Heart right ventricle (tissue), 16 donors: ENCODE measurements at regions not wholly inside any gene's neighbourhood (a gene's known extent, or its start where the extent isn't known, plus 50 kb on each side); places are given as distances from the start of the nearest gene placed in this dataset.

ENCODE experiments used
- ATAC-seq, 8 donors: fragments of 200-7000 bp; cut with Tn5 transposase; one replicate each; pipeline ENCODE4 v1.9.1; 2020; ENCODE audit warnings: mild to moderate bottlenecking in 8 of 8, moderate library complexity in 8 of 8, moderate number of reproducible peaks in 1 of 8
- DNase-seq, 2 donors: peaks; one replicate each; pipeline ENCODE4 v3.0.0-alpha.2; 2020
- H3K27ac ChIP-seq, 10 donors: fragments of 200-600 bp; sonication (generic) in 2 of 10; one replicate each; pipeline versions ENCODE4 v1.5.0 to v1.8.0; 2020 to 2022; ENCODE audit warnings: mild to moderate bottlenecking in 3 of 10
- H3K27me3 ChIP-seq, 7 donors: fragments of 200-600 bp; one replicate each; pipeline ENCODE4 v1.8.0; 2021 to 2022; ENCODE audit warnings: mild to moderate bottlenecking in 2 of 7
- H3K36me3 ChIP-seq, 9 donors: fragments of 200-600 bp; sonication (generic) in 1 of 9; one replicate each; pipeline versions ENCODE4 v1.5.0 to v1.8.0; 2020 to 2022; ENCODE audit warnings: mild to moderate bottlenecking in 2 of 9
- H3K4me1 ChIP-seq, 9 donors: fragments of 200-600 bp; sonication (generic) in 1 of 9; one replicate each; pipeline versions ENCODE4 v1.5.0 to v1.8.0; 2020 to 2022; ENCODE audit warnings: mild to moderate bottlenecking in 4 of 9
- H3K4me3 ChIP-seq, 10 donors: fragments of 200-600 bp; sonication (generic) in 2 of 10; one replicate each; pipeline versions ENCODE4 v1.5.0 to v1.8.0; 2020 to 2022; ENCODE audit warnings: mild to moderate bottlenecking in 7 of 10, moderate library complexity in 2 of 10
- H3K9me3 ChIP-seq, 11 donors: fragments of 200-600 bp in 10 of 11; sonication (generic) in 2 of 11; one replicate each; pipeline versions ENCODE4 v1.5.0 to v1.8.0; 2013 to 2022; ENCODE audit warnings: mild to moderate bottlenecking in 2 of 11, control low read depth in 1 of 11, moderate library complexity in 1 of 11
- CTCF ChIP-seq, 9 donors: fragments of 200-600 bp; sonication (generic) in 2 of 9; IDR thresholded peaks; one replicate each; pipeline versions ENCODE4 v1.5.0 to v1.8.0; 2021 to 2022; ENCODE audit warnings: antibody characterized with exemption in 9 of 9, mild to moderate bottlenecking in 5 of 9, moderate library complexity in 1 of 9
- WGBS, 2 donors: extraction: QIAGEN DNeasy Blood & Tissue Kit; methylation state at CpG; one replicate each; pipeline ENCODE4 v1.1.7; 2013; ENCODE audit warnings: inconsistent platforms in 1 of 2; 5-methylcytosine and 5-hydroxymethylcytosine counted together
- intact Hi-C, 10 donors: fragments of 100-400 bp; cut with DNase I; formaldehyde crosslinking; loops; one replicate each; pipeline versions ENCODE4 v1.11.1 to v1.14.2; 2022
- donor health status: Arrhythmogenic right ventricular cardiomyopathy.
- donor health status: ischemic (EF 13 %, LVEDD 7.1; RV severe dilation, severe dysfunction).
- donor health status: healthy with polysubstance abuse.
- donor health status: DM: no; HTN: yes; CAD: no.
- donor health status: DM: no; HTN: no; CAD: no.
- donor health status: ischemic (EF 25% LVEDD 6.9; RV normal size, moderate dysfunction).
- donor health status: ischemic (EF 25% LVEDD 5.7; RV mildly dilated, moderate dysfunction).
- donor health status: healthy.
- donor health status: DM: yes; HTN: yes; CAD: no.
- donor health status: Ischemic cardiomyopathy.
- donor health status: ischemic (EF 35%, LVEDD 5.7; RV mildly dilated, moderate dysfunction).
- donor health status: nonischemic (EF 11% LVEDD 7.7; RV severe dilation, severe dysfunction).
- donor health status: DM: yes; HTN: yes; CAD: no.
- donor health status: PGD.
- donor health status: ischemic (EF 29% LVEDD 5.4; RV normal size, mild dysfunction).
- donor health status: nonischemic (EF 23%, LVEDD 6.1; RV moderate dilation, normal function).

GRCh38 chr12:91275321-91275720, 92.7 kb upstream of the DCN start:
- intact Hi-C loops: loop anchor here in 2 of 10 donors (5.0 kb wide), 2 partner anchors 42 to 52 kb away; no protein-coding TSS in a partner anchor
- no peak for DNase-seq
- H3K27ac ChIP-seq: peak overlapping the region in 9 of 10 donors; percentile 25 to 85 (median 64)
- H3K27me3 ChIP-seq: no peaks in the 10 kb centered on the region
- H3K9me3 ChIP-seq: no peaks in the 10 kb centered on the region
- ATAC-seq: no peak
- H3K36me3 ChIP-seq: no peaks in the 10 kb centered on the region
- no peak for TF ChIP-seq CTCF (IDR thresholded peaks at IDR 0.05)
- H3K4me3 ChIP-seq: no peak overlapping the region
- peaks cover 0 to 42% (median 14%) of the 10 kb centered on the region in 9 donors for H3K4me1 ChIP-seq
- 49 to 61% methylated on average over 1 of the region's 1 CpG for WGBS, 2 donors

GRCh38 chr12:91274916-91275315, 92.3 kb upstream of the DCN start:
- no peaks in the 10 kb centered on the region for H3K36me3 ChIP-seq
- peaks cover 0 to 42% (median 14%) of the 10 kb centered on the region in 9 donors for H3K4me1 ChIP-seq
- no peak overlapping the region for H3K4me3 ChIP-seq
- no peaks in the 10 kb centered on the region for H3K27me3 ChIP-seq
- no peaks in the 10 kb centered on the region for H3K9me3 ChIP-seq
- DNase-seq (peak in 1 of 2 donors; percentile 41), ATAC-seq (peak in 4 of 8 donors; percentile 43 to 58 (median 46))
- TF ChIP-seq CTCF (IDR thresholded peaks at IDR 0.05): no peak
- WGBS, 2 donors: 3 to 7% methylated on average over 1 of the region's 1 CpG
- intact Hi-C loops: loop anchor here in 2 of 10 donors (5.0 kb wide), 4 partner anchors 42 to 98 kb away; partner anchors contain the start of gene DCN (in 1 of the 2)
- H3K27ac ChIP-seq: peak overlapping the region; percentile 25 to 85 (median 66)

- WGBS, 2 donors: 63 to 71% methylated on average over 5 of the region's 5 CpGs
- H3K9me3 ChIP-seq: no peaks in the 10 kb centered on the region
- H3K27me3 ChIP-seq: no peaks in the 10 kb centered on the region
- DNase-seq (no peak), ATAC-seq (peak in 6 of 8 donors; percentile 33 to 69 (median 56))
- intact Hi-C loops: loop anchor here in 2 of 10 donors (5.0 kb wide), 2 partner anchors 91 to 96 kb away; partner anchors contain the start of gene DCN (in 1 of the 2)
- H3K4me3 ChIP-seq: no peak overlapping the region
- TF ChIP-seq CTCF (IDR thresholded peaks at IDR 0.05): no peak
- H3K4me1 ChIP-seq: peaks cover 0 to 42% (median 14%) of the 10 kb centered on the region in 9 donors
- H3K27ac ChIP-seq: peak overlapping the region; percentile 54 to 85 (median 66)
- H3K36me3 ChIP-seq: no peaks in the 10 kb centered on the region
Observed at GRCh38 chr12:91273560-91273959, 90.9 kb upstream of the DCN start.

GRCh38 chr12:91272461-91273063, 89.9 kb upstream of the DCN start:
- intact Hi-C loops: loop anchor here in 2 of 10 donors (5.0 kb wide), 2 partner anchors 90 to 95 kb away; partner anchors contain the start of gene DCN (in 1 of the 2)
- 70 to 83% methylated on average over 4 of the region's 4 CpGs for WGBS, 2 donors
- ATAC-seq: peak; percentile 81 to 95 (median 90)
- H3K27me3 ChIP-seq: no peaks in the 10 kb centered on the region
- no peak overlapping the region for H3K4me3 ChIP-seq
- peak overlapping the region; percentile 52 to 85 (median 66) for H3K27ac ChIP-seq
- peaks cover 0 to 42% (median 14%) of the 10 kb centered on the region in 9 donors for H3K4me1 ChIP-seq
- H3K9me3 ChIP-seq: no peaks in the 10 kb centered on the region
- peak; percentile 41 to 74 for DNase-seq
- TF ChIP-seq CTCF (IDR thresholded peaks at IDR 0.05): no peak
- H3K36me3 ChIP-seq: no peaks in the 10 kb centered on the region
